ENCODE measurements at regions not wholly inside any gene's neighbourhood (a gene's known extent, or its start where the extent isn't known, plus 50 kb on each side); places are given as distances from the start of the nearest gene placed in this dataset.

DNA sequence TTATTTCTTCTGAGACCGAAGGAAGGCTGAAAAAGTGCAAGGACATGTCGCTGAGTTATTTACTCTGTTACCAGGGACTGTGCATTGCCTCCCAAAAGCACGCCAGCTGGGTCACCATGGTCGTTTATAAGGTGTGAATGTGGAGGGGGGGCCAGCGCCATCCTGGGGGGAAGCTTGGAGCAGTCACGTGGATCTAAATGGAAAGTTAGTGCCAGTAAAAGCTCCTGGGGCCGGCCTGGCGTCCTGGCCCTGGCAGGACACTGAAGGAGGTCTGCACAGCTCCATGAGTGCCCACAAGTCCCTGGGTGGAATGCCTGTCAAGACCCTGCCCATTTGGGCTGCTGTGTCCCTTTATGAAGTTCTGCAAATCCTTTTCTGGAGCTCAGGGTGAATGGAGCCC lies 82.6 kb downstream of the C16orf95 start:
- Mint-ChIP-seq H3K9me3 (peaks cover 0 to 2% (median 0%) of the 10 kb centered on the region in 3 donors), H3K4me3 (no peak overlapping the region), H3K36me3 (no peaks in the 10 kb centered on the region), H3K27me3 (peaks cover 25% of the 10 kb centered on the region in 2 donors), H3K27ac (no peak overlapping the region), H3K4me1 (peaks cover 10 to 14% (median 12%) of the 10 kb centered on the region in 3 donors)
- Histone ChIP-seq H3K9me3 (no peaks in the 10 kb centered on the region), H3K4me1 (ENCODE audit: control insufficient read depth in 1 of 2, extremely low read depth in 1 of 2, insufficient read depth in 2 of 2, low read length in 2 of 2) (peaks cover 0 to 14% of the 10 kb centered on the region in 2 experiments), H3K36me3 (ENCODE audit: control insufficient read depth in 2 of 2, extremely low read depth in 1 of 2, insufficient read depth in 1 of 2, low read length in 1 of 2) (no peaks in the 10 kb centered on the region), H3K27me3 (replicated peaks in 1 of 2; ENCODE audit: control insufficient read depth in 2 of 2, extremely low read depth in 1 of 2, insufficient read depth in 2 of 2, low read length in 1 of 2) (peaks cover 0 to 29% of the 10 kb centered on the region in 2 experiments), H3K4me3 (ENCODE audit: control insufficient read depth in 1 of 2, extremely low read depth in 1 of 2, low read length in 1 of 2) (no peak overlapping the region), H3K27ac (ENCODE audit: low read length) (no peak overlapping the region)
- ATAC-seq (replicated peaks in 1 of 4) (no peak), DNase-seq (no peak)
- CTCF ChIA-PET = no interaction called here
- POLR2A ChIA-PET = no interaction called here
- WGBS (ENCODE audit: insufficient coverage) = 71% methylated on average over 8 of the region's 8 CpGs

DNA sequence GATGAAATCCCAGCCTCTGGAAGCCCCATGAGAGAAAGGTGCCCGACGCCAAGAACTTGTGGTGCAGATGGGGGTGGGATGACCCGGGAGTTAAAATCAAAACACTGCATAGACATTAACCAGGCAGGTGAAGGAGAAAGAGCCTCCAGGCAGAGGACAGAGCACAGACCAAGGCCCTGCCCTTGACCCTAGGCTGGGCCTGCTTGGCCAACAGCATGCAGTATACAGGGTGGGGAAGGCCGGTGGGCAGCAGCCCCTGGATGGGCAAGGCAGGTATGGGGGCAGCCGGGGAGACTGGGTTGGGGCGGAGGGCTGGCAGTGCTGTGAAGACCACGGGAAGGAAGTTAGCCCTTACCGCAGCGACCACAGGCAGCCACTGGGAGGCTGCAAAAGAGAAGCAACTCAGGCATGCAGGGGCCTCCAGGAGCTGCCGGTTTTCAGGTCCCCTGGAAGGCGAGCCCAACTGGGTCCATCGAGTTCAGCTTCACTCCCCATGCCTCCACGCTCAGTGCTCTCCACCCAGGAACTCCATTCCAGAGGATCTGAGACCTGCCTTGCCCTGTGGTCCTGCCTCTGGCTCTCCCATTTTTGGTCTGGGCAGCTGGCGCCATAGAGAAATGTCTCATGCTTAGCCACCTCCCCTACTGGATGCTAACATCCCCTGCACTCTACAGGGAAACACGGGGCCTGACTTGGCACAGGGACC lies 81.2 kb downstream of the C16orf95 start:
- no peak for ATAC-seq (replicated peaks in 1 of 4)

DNA sequence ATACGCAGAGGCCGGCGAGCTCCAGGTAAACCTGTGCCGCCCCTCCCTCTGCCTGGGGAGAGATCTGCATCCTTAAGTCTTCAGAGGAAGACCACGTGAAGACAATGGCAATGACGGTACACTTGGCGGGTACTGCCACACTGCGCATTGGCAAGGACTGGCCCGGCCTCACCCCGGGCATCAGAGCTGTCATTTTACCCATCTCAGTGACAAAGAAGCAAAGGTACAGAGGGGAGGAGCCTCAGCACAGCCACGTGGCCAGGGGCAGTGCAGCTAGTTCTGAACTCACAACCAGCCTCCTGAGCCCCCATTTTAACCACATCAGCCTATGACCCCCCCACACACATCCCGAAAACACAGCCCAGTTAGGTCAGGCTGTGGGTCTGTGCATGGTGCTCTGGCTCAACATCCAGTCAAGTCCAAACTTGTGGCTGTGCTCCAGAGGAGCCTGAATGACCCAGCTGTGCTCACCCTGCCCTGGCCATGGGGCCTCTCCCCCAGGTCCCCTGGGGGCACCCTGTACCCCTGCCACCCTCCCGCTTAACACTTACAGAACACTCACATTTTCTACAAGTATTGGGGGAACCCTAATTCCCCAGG lies 80.6 kb downstream of the C16orf95 start:
- H3K4me1 Mint-ChIP-seq = peaks cover 10 to 14% (median 12%) of the 10 kb centered on the region in 3 donors
- peaks cover 25 to 26% of the 10 kb centered on the region in 2 donors for H3K27me3 Mint-ChIP-seq
- peak overlapping the region in 1 of 3 donors; percentile 35 for H3K4me3 Mint-ChIP-seq
- no peak for DNase-seq
- ChIA-PET POLR2A (no interaction called here), CTCF (interaction anchor here in 1 of 2 donors (0.5 kb wide), 1 partner anchor 556 kb away, joined by 4 read pairs; no protein-coding TSS in a partner anchor)
- Histone ChIP-seq H3K4me1 (ENCODE audit: control insufficient read depth in 1 of 2, extremely low read depth in 1 of 2, insufficient read depth in 2 of 2, low read length in 2 of 2) (peaks cover 0 to 14% of the 10 kb centered on the region in 2 experiments), H3K36me3 (ENCODE audit: control insufficient read depth in 2 of 2, extremely low read depth in 1 of 2, insufficient read depth in 1 of 2, low read length in 1 of 2) (no peaks in the 10 kb centered on the region), H3K9me3 (no peaks in the 10 kb centered on the region), H3K27me3 (replicated peaks in 1 of 2; ENCODE audit: control insufficient read depth in 2 of 2, extremely low read depth in 1 of 2, insufficient read depth in 2 of 2, low read length in 1 of 2) (peaks cover 0 to 29% of the 10 kb centered on the region in 2 experiments), H3K27ac (ENCODE audit: low read length) (no peak overlapping the region), H3K4me3 (ENCODE audit: control insufficient read depth in 1 of 2, extremely low read depth in 1 of 2, low read length in 1 of 2) (no peak overlapping the region)
- 36% methylated on average over 13 of the region's 13 CpGs for WGBS (ENCODE audit: insufficient coverage)
- no peaks in the 10 kb centered on the region for H3K36me3 Mint-ChIP-seq
- peak overlapping the region in 1 of 2 donors; percentile 2 for H3K27ac Mint-ChIP-seq
- H3K9me3 Mint-ChIP-seq = peaks cover 0 to under 1% (median 0%) of the 10 kb centered on the region in 3 donors
- ATAC-seq (replicated peaks in 1 of 4) = peak in 1 of 4 experiments; percentile 33

More for the DNA sequence above, 81.2 kb downstream of the C16orf95 start:
- Mint-ChIP-seq H3K36me3 (no peaks in the 10 kb centered on the region), H3K27me3 (peaks cover 25% of the 10 kb centered on the region in 2 donors), H3K4me1 (peaks cover 10 to 14% (median 12%) of the 10 kb centered on the region in 3 donors), H3K27ac (peak overlapping the region in 1 of 2 donors; percentile 36), H3K9me3 (peaks cover 0 to 2% (median 0%) of the 10 kb centered on the region in 3 donors), H3K4me3 (peak overlapping the region in 1 of 3 donors; percentile 60)
- no peak for DNase-seq
- ChIA-PET CTCF (interaction anchor here in 1 of 2 donors (0.5 kb wide), 1 partner anchor 555 kb away, joined by 4 read pairs; no protein-coding TSS in a partner anchor), POLR2A (no interaction called here)
- H3K27me3 ChIP-seq (replicated peaks in 1 of 2; ENCODE audit: control insufficient read depth in 2 of 2, extremely low read depth in 1 of 2, insufficient read depth in 2 of 2, low read length in 1 of 2) = peaks cover 0 to 29% of the 10 kb centered on the region in 2 experiments
- WGBS (ENCODE audit: insufficient coverage) = 11% methylated on average over 12 of the region's 15 CpGs
- no peaks in the 10 kb centered on the region for H3K36me3 ChIP-seq (ENCODE audit: control insufficient read depth in 2 of 2, extremely low read depth in 1 of 2, insufficient read depth in 1 of 2, low read length in 1 of 2)
- H3K4me1 ChIP-seq (ENCODE audit: control insufficient read depth in 1 of 2, extremely low read depth in 1 of 2, insufficient read depth in 2 of 2, low read length in 2 of 2) = peaks cover 0 to 14% of the 10 kb centered on the region in 2 experiments
- H3K9me3 ChIP-seq = no peaks in the 10 kb centered on the region
- H3K27ac ChIP-seq (ENCODE audit: low read length) = no peak overlapping the region
- no peak overlapping the region for H3K4me3 ChIP-seq (ENCODE audit: control insufficient read depth in 1 of 2, extremely low read depth in 1 of 2, low read length in 1 of 2)

DNA sequence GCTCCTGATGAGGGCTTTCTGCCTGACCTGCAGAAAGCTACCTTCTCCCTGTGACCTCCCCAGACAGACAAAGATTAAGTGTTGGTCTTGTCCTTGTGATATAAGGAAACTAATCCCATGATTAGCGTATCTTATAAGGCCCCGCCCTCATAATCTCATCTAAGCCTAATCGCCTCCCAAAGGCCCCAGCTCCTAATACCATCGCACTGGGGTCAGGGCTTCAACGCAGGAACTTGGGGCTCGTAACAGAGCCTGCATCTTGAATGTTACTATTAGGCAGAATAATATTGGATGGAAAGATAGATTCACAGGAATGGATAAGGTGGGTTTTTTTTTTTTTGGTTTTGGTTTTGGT lies 78.9 kb downstream of the C16orf95 start:
- ChIA-PET POLR2A (no interaction called here), CTCF (no interaction called here)
- Histone ChIP-seq H3K36me3 (ENCODE audit: control insufficient read depth in 2 of 2, extremely low read depth in 1 of 2, insufficient read depth in 1 of 2, low read length in 1 of 2) (no peaks in the 10 kb centered on the region), H3K27me3 (replicated peaks in 1 of 2; ENCODE audit: control insufficient read depth in 2 of 2, extremely low read depth in 1 of 2, insufficient read depth in 2 of 2, low read length in 1 of 2) (peaks cover 0 to 31% of the 10 kb centered on the region in 2 experiments), H3K4me3 (ENCODE audit: control insufficient read depth in 1 of 2, extremely low read depth in 1 of 2, low read length in 1 of 2) (no peak overlapping the region), H3K4me1 (ENCODE audit: control insufficient read depth in 1 of 2, extremely low read depth in 1 of 2, insufficient read depth in 2 of 2, low read length in 2 of 2) (peaks cover 0 to 14% of the 10 kb centered on the region in 2 experiments), H3K9me3 (no peaks in the 10 kb centered on the region), H3K27ac (ENCODE audit: low read length) (no peak overlapping the region)
- DNase-seq (no peak), ATAC-seq (replicated peaks in 1 of 4) (no peak)
- H3K27me3 Mint-ChIP-seq = peaks cover 25 to 26% of the 10 kb centered on the region in 2 donors
- no peak overlapping the region for H3K4me3 Mint-ChIP-seq
- no peaks in the 10 kb centered on the region for H3K36me3 Mint-ChIP-seq
- peaks cover 10 to 14% (median 12%) of the 10 kb centered on the region in 3 donors for H3K4me1 Mint-ChIP-seq
- H3K27ac Mint-ChIP-seq = no peak overlapping the region
- WGBS (ENCODE audit: insufficient coverage) = no CpG with 5 or more reads among the region's 6 CpGs
- no peaks in the 10 kb centered on the region for H3K9me3 Mint-ChIP-seq

DNA sequence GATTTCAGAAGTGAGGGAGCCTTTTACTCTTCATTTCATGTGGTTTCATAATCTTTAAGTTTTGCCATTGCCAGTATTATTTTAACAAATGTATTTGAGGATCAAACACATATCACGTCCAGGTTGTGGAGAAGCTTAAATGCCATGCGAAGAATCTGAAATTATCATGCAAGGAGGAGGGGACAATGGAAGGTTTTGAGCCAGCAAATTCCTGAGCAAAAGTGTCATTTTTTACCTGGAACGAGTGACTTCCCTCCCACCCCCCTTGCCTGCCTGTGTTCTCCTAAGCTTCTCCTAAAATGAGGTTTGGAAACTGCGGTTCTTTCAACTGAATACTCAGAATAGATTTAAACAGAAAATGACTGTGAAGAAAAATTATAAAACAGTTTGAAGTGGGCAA lies 77.6 kb downstream of the C16orf95 start:
- H3K36me3 Mint-ChIP-seq = no peaks in the 10 kb centered on the region
- no peak for ATAC-seq (replicated peaks in 1 of 4)
- Histone ChIP-seq H3K9me3 (no peaks in the 10 kb centered on the region), H3K4me3 (ENCODE audit: control insufficient read depth in 1 of 2, extremely low read depth in 1 of 2, low read length in 1 of 2) (no peak overlapping the region), H3K27me3 (replicated peaks in 1 of 2; ENCODE audit: control insufficient read depth in 2 of 2, extremely low read depth in 1 of 2, insufficient read depth in 2 of 2, low read length in 1 of 2) (peaks cover 0 to 27% of the 10 kb centered on the region in 2 experiments), H3K4me1 (ENCODE audit: control insufficient read depth in 1 of 2, extremely low read depth in 1 of 2, insufficient read depth in 2 of 2, low read length in 2 of 2) (peaks cover 0 to 14% of the 10 kb centered on the region in 2 experiments), H3K36me3 (ENCODE audit: control insufficient read depth in 2 of 2, extremely low read depth in 1 of 2, insufficient read depth in 1 of 2, low read length in 1 of 2) (no peaks in the 10 kb centered on the region), H3K27ac (ENCODE audit: low read length) (no peak overlapping the region)
- H3K4me3 Mint-ChIP-seq = no peak overlapping the region
- POLR2A ChIA-PET = no interaction called here
- no peak overlapping the region for H3K27ac Mint-ChIP-seq
- peaks cover 10 to 14% (median 12%) of the 10 kb centered on the region in 3 donors for H3K4me1 Mint-ChIP-seq
- no CpG with 5 or more reads among the region's 4 CpGs for WGBS (ENCODE audit: insufficient coverage)
- CTCF ChIA-PET = no interaction called here
- H3K9me3 Mint-ChIP-seq = no peaks in the 10 kb centered on the region
- DNase-seq = no peak
- peaks cover 20 to 26% of the 10 kb centered on the region in 2 donors for H3K27me3 Mint-ChIP-seq

DNA sequence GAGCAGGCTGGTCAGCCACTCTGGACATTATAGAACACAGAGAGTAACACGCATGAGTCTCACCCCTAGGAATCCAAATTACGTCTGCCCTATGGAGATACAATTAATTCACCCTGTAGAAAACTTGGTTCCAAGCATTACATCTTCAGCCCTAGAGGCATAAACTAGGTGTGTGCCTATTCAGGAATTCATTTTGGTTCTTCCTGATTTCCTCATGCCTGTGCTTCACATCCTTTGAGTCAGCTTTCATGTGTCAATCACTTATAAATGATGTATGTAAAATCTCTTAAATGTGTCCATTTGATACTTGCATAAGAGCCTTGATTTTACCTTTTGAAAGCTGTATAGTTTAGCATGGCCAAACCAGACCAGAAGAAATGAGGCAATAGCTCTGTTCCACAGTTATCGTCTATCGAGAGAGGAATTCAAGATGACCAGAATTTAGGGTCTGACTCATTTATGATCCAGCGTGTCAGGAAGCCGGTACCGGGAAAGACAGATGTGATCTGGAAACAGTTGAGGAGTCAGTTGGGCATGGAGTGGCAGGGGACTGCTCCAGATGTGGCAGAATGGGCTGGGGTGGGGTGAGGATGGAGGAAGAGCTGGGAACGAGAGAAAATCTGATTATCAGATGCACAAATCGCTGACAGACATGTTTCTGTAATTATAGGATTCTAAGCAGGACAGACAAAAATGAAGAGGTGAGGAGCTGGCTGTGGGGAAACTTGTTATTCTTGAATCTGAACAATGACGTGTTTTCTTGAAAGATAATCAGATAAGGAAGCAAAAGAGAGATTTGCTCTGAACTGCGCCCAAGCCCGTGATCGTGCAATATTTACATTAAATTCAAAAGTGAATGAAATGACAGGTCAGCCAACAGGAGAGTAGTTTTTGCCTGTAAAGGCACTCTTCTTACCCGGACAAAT lies 76.7 kb downstream of the C16orf95 start:
- Mint-ChIP-seq H3K4me3 (no peak overlapping the region), H3K9me3 (no peaks in the 10 kb centered on the region), H3K27ac (no peak overlapping the region), H3K27me3 (peaks cover 13 to 24% of the 10 kb centered on the region in 2 donors), H3K36me3 (no peaks in the 10 kb centered on the region), H3K4me1 (peaks cover 10 to 13% (median 12%) of the 10 kb centered on the region in 3 donors)
- Histone ChIP-seq H3K4me3 (ENCODE audit: control insufficient read depth in 1 of 2, extremely low read depth in 1 of 2, low read length in 1 of 2) (no peak overlapping the region), H3K27me3 (replicated peaks in 1 of 2; ENCODE audit: control insufficient read depth in 2 of 2, extremely low read depth in 1 of 2, insufficient read depth in 2 of 2, low read length in 1 of 2) (peaks cover 0 to 24% of the 10 kb centered on the region in 2 experiments), H3K4me1 (ENCODE audit: control insufficient read depth in 1 of 2, extremely low read depth in 1 of 2, insufficient read depth in 2 of 2, low read length in 2 of 2) (peaks cover 0 to 14% of the 10 kb centered on the region in 2 experiments), H3K36me3 (ENCODE audit: control insufficient read depth in 2 of 2, extremely low read depth in 1 of 2, insufficient read depth in 1 of 2, low read length in 1 of 2) (no peaks in the 10 kb centered on the region), H3K27ac (ENCODE audit: low read length) (no peak overlapping the region), H3K9me3 (no peaks in the 10 kb centered on the region)
- no peak for DNase-seq
- POLR2A ChIA-PET = no interaction called here
- no peak for ATAC-seq (replicated peaks in 1 of 4)
- CTCF ChIA-PET = no interaction called here
- 86% methylated on average over 8 of the region's 14 CpGs for WGBS (ENCODE audit: insufficient coverage)

Measured in T-cell (primary cell).